Esophagus squamous epithelium (tissue), 5 donors: ENCODE measurements at regions not wholly inside any gene's neighbourhood (a gene's known extent, or its start where the extent isn't known, plus 50 kb on each side); places are given as distances from the start of the nearest gene placed in this dataset.

Experiments used
- DNase-seq: peaks from one replicate; lab custom pipeline; 2025; lab: John Stamatoyannopoulos, UW
- H3K27ac ChIP-seq, 4 donors: fragments of 200-600 bp; sonication (generic); one replicate each; pipeline ENCODE4 v1.5.1; 2016 to 2019; ENCODE audit warnings: mild to moderate bottlenecking in 1 of 4
- H3K27me3 ChIP-seq, 4 donors: fragments of 200-600 bp; sonication (generic); 1 replicate in 3 of 4; 2 replicates in 1 of 4; pipeline versions ENCODE4 v1.5.1 to v1.6.0; 2017 to 2021; ENCODE audit warnings: antibody characterized with exemption in 1 of 4
- H3K36me3 ChIP-seq, 3 donors: fragments of 200-600 bp; sonication (generic); one replicate each; pipeline ENCODE4 v1.5.1; 2016 to 2019
- H3K4me1 ChIP-seq, 3 donors: fragments of 200-600 bp; sonication (generic); one replicate each; pipeline ENCODE4 v1.5.1; 2017 to 2019
- H3K4me3 ChIP-seq, 4 donors: fragments of 200-600 bp; sonication (generic); 1 replicate in 3 of 4; 2 replicates in 1 of 4; pipeline ENCODE4 v1.5.1; 2016 to 2019; ENCODE audit warnings: mild to moderate bottlenecking in 2 of 4, moderate library complexity in 1 of 4
- H3K9me3 ChIP-seq, 3 donors: fragments of 200-600 bp; sonication (generic); one replicate each; pipeline ENCODE4 v1.5.1; 2016 to 2019
- CTCF ChIP-seq, 6 experiments: fragments of 450-650 bp in 4 of 6; fragments of 200-600 bp in 2 of 6; sonication (generic) in 2 of 6; IDR thresholded peaks; one replicate each; pipeline ENCODE4 v1.5.1; 2016 to 2019; ENCODE audit warnings: antibody characterized with exemption in 6 of 6, mild to moderate bottlenecking in 4 of 6, moderate library complexity in 4 of 6
- POLR2A ChIP-seq, 4 donors: fragments of 450-650 bp; IDR thresholded peaks; one replicate each; pipeline ENCODE4 v1.6.1; 2017; ENCODE audit warnings: antibody characterized with exemption in 4 of 4, mild to moderate bottlenecking in 4 of 4, moderate library complexity in 3 of 4
- WGBS, 2 donors: methylation state at CpG; one replicate each; pipeline ENCODE4 v1.1.5; 2018; 5-methylcytosine and 5-hydroxymethylcytosine counted together
- intact Hi-C: fragments of 100-400 bp; cut with DNase I; formaldehyde crosslinking; loops from one replicate; pipeline ENCODE4 v1.15.0; 2022
- donor health status: DM: yes; HTN: yes; CAD: no.

DNA sequence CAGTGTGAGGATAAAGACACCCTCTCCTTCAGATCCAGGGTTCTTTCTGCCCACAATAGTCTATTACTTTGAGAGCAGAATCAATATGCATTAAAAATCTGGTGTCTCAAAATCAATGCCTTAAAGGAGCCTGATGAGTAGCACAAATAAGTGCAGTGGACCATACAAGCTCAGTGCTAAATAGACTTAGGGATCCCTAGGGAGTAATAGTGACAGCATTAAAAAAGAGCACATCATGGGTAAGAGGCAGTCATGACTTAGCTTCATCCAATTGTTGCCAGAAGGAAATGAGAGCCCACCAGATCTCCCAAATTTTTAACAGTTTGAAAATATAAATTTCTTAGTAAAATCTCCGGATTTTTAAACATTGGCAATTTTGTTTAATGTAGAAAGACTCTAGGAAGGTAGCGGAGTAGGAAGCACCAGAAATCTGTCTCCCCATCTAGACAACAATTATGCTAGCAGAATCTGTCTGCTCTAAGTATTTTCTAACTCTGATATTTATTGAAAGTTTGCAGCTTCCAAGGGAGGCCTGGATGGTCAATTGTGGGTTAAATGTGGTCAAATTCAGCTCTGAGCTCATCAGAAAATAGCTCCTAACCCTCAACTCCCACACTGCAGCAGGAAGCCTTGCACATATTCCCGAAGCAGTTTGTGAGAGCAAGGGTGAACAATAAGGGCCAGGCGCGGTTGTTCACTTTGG, 443.9 kb downstream of the TLE1 start:
- no peak overlapping the region for H3K27ac ChIP-seq
- 81 to 84% methylated on average over 5 of the region's 5 CpGs for WGBS, 2 donors

DNA sequence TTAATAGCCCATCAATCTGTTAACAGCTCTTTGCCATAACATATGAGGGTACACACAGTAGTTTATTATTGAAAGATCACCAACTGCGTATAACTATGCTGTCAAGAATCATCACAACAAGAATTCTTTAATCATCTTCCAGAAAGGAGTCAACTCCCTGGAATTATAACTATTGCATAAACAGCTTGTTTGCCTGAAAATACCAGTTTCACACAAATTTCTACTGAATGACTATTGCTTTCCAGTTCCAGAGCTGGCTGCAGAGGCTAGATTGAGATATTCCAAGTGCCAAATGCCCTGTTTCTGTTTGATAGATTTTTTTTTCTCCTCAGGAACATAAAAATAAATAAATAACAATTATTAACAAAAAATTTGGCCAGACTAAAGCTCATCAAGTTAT, 444.7 kb downstream of the TLE1 start:
- no peak overlapping the region for H3K27ac ChIP-seq
- H3K36me3 ChIP-seq, result no peaks in the 10 kb centered on the region
- intact Hi-C loops, result no loop called here
- WGBS, 2 donors, result 65 to 73% methylated on average over 1 of the region's 1 CpG
- H3K27me3 ChIP-seq, result no peaks in the 10 kb centered on the region
- H3K9me3 ChIP-seq, result no peaks in the 10 kb centered on the region
- DNase-seq, result no peak
- TF ChIP-seq CTCF (IDR thresholded peaks at IDR 0.05) (no peak), POLR2A (IDR thresholded peaks at IDR 0.05) (no peak)
- no peaks in the 10 kb centered on the region for H3K4me1 ChIP-seq
- H3K4me3 ChIP-seq, result no peak overlapping the region

More for the DNA sequence above, 443.9 kb downstream of the TLE1 start:
- no peaks in the 10 kb centered on the region for H3K27me3 ChIP-seq
- DNase-seq, result no peak
- H3K4me3 ChIP-seq, result no peak overlapping the region
- intact Hi-C loops, result no loop called here
- TF ChIP-seq CTCF (IDR thresholded peaks at IDR 0.05) (no peak), POLR2A (IDR thresholded peaks at IDR 0.05) (no peak)
- H3K36me3 ChIP-seq, result no peaks in the 10 kb centered on the region
- H3K4me1 ChIP-seq, result no peaks in the 10 kb centered on the region
- H3K9me3 ChIP-seq, result no peaks in the 10 kb centered on the region

DNA sequence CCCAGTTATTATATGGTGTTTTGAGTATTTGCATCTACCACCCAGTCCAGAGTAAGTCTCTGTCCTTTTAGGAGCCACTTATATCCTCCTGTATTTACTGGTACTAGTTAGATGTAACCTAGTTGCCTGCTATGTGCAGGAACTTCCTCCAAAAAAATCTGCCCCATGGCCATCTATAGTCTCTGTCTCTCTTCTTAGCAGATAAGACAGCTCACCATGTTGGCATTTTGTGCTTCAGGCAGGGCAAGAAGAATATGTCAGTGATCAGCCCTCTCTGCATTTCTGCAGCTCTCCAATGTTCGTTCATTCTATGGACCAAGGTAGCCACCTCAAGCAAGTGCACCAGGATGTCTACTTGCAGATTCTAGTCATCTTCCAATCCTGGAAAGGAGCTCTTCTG, 446.5 kb downstream of the TLE1 start:
- Histone ChIP-seq H3K27me3 (no peaks in the 10 kb centered on the region), H3K9me3 (no peaks in the 10 kb centered on the region), H3K4me3 (no peak overlapping the region), H3K36me3 (no peaks in the 10 kb centered on the region), H3K27ac (no peak overlapping the region), H3K4me1 (no peaks in the 10 kb centered on the region)
- intact Hi-C loops, result no loop called here
- WGBS, 2 donors, result 75 to 100% methylated on average over 1 of the region's 1 CpG
- no peak for TF ChIP-seq POLR2A (IDR thresholded peaks at IDR 0.05)
- no peak for TF ChIP-seq CTCF (IDR thresholded peaks at IDR 0.05)
- no peak for DNase-seq

DNA sequence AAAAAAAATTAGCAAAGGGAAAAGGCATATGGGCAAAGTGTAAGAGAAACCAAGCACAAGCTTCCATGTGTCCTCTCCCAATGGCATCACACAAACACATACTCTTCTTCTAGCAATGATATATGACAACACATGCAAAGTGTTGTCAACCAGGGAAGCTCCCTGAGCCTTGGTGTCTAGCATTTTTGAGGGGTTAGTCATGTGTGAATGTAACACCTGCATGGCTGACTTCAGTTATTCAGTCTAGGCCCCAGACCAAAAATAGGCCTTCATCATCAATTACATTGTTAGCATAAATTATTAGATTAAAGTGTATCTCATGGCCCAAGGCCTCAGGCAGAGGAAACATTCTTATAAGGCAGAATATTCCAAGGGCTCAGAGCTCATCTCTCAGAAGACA, 450.0 kb downstream of the TLE1 start:
- no peak for DNase-seq
- no peak overlapping the region for H3K4me3 ChIP-seq
- no peaks in the 10 kb centered on the region for H3K9me3 ChIP-seq
- H3K36me3 ChIP-seq, result no peaks in the 10 kb centered on the region
- H3K27ac ChIP-seq, result no peak overlapping the region
- TF ChIP-seq POLR2A (IDR thresholded peaks at IDR 0.05) (no peak), CTCF (IDR thresholded peaks at IDR 0.05) (no peak)
- H3K27me3 ChIP-seq, result no peaks in the 10 kb centered on the region
- intact Hi-C loops, result no loop called here
- H3K4me1 ChIP-seq, result no peaks in the 10 kb centered on the region

GRCh38 chr9:81237565-81238231, 451.6 kb downstream of the TLE1 start:
- H3K9me3 ChIP-seq, result no peaks in the 10 kb centered on the region
- DNase-seq, result no peak
- no peaks in the 10 kb centered on the region for H3K4me1 ChIP-seq
- H3K36me3 ChIP-seq, result no peaks in the 10 kb centered on the region
- no peaks in the 10 kb centered on the region for H3K27me3 ChIP-seq
- intact Hi-C loops, result no loop called here
- H3K4me3 ChIP-seq, result no peak overlapping the region
- TF ChIP-seq POLR2A (IDR thresholded peaks at IDR 0.05) (no peak), CTCF (IDR thresholded peaks at IDR 0.05) (no peak)
- WGBS, 2 donors, result 52 to 68% methylated on average over 3 of the region's 3 CpGs
- H3K27ac ChIP-seq, result no peak overlapping the region
